GM21367 (cell line): ENCODE measurements at regions not wholly inside any gene's neighbourhood (a gene's known extent, or its start where the extent isn't known, plus 50 kb on each side); places are given as distances from the start of the nearest gene placed in this dataset.

Experiments
- ATAC-seq: cut with Tn5 transposase; IDR thresholded peaks from one replicate; pipeline ENCODE4 v1.9.1; 2021; ENCODE audit not compliant: unreplicated experiment

GRCh38 chr9:12613071-12613470 is 80.1 kb upstream of the TYRP1 start:
- no peak for ATAC-seq

GRCh38 chr9:12614488-12614887 is 78.7 kb upstream of the TYRP1 start:
- no peak for ATAC-seq

- no peak for ATAC-seq
Observed at GRCh38 chr9:12618956-12619355, 74.2 kb upstream of the TYRP1 start.

- no peak for ATAC-seq
Observed at GRCh38 chr9:12625844-12626243, 67.3 kb upstream of the TYRP1 start.

GRCh38 chr9:12627096-12627495 is 66.1 kb upstream of the TYRP1 start:
- ATAC-seq = no peak

GRCh38 chr9:12628546-12628945 is 64.6 kb upstream of the TYRP1 start:
- no peak for ATAC-seq

- no peak for ATAC-seq
Observed at GRCh38 chr9:12629067-12629466, 64.1 kb upstream of the TYRP1 start.

GRCh38 chr9:12631866-12632265 is 61.3 kb upstream of the TYRP1 start:
- no peak for ATAC-seq

GRCh38 chr9:12633016-12633765 is 60.0 kb upstream of the TYRP1 start:
- no peak for ATAC-seq

- no peak for ATAC-seq
Observed at GRCh38 chr9:12640016-12640587, 53.1 kb upstream of the TYRP1 start.

GRCh38 chr9:12640866-12641636 is 52.1 kb upstream of the TYRP1 start:
- ATAC-seq = no peak
